ENCODE measurements at regions not wholly inside any gene's neighbourhood (a gene's known extent, or its start where the extent isn't known, plus 50 kb on each side); places are given as distances from the start of the nearest gene placed in this dataset.

- TF ChIP-seq POLR2A (IDR thresholded peaks at IDR 0.05) = no peak
- TF ChIP-seq CTCF (IDR thresholded peaks at IDR 0.05) = no peak
Observed at GRCh38 chr12:86948851-86949250, 692.7 kb upstream of the MGAT4C start.
